ENCODE measurements at regions not wholly inside any gene's neighbourhood (a gene's known extent, or its start where the extent isn't known, plus 50 kb on each side); places are given as distances from the start of the nearest gene placed in this dataset.

GRCh38 chr1:234537236-234537635 lies 58.3 kb upstream of the TARBP1 start:
- 82% methylated on average over 5 of the region's 5 CpGs for whole genome bisulfite sequencing
- TF ChIP-seq HNF4A (conservative IDR thresholded peaks at IDR 0.05): no peak
- no peak for TF ChIP-seq JUND (IDR thresholded peaks at IDR 0.05)
- no peak for TF ChIP-seq NR2F2 (IDR thresholded peaks at IDR 0.05)
- no peak for TF ChIP-seq HNF4G (IDR thresholded peaks at IDR 0.05)
- no peak for TF ChIP-seq ZBTB33 (IDR thresholded peaks at IDR 0.05)
- TF ChIP-seq SP1 (IDR thresholded peaks at IDR 0.05): no peak
- no peak for TF ChIP-seq FOXA1 (IDR thresholded peaks at IDR 0.05)
- TF ChIP-seq YY1 (IDR thresholded peaks at IDR 0.05): no peak
- TF ChIP-seq GABPA (IDR thresholded peaks at IDR 0.05 in 1 of 2, conservative IDR thresholded peaks at IDR 0.05 in 1 of 2): no peak
- no peak for TF ChIP-seq EGR1 (IDR thresholded peaks at IDR 0.05; ENCODE audit: low read depth in 2 of 2)
- no peak for TF ChIP-seq MAX (IDR thresholded peaks at IDR 0.05)
- TF ChIP-seq REST (IDR thresholded peaks at IDR 0.05): no peak
- TF ChIP-seq TAF1 (conservative IDR thresholded peaks at IDR 0.05): no peak
- H3K27me3 ChIP-seq (ENCODE audit: control insufficient read depth in 4 of 4, insufficient read depth in 4 of 4, low read length in 3 of 4): no peaks in the 10 kb centered on the region
- no peak for DNase-seq (ENCODE audit: low spot score)
- H3K4me1 ChIP-seq (ENCODE audit: control insufficient read depth in 4 of 4, insufficient read depth in 4 of 4, low read length in 3 of 4): peaks cover 15 to 73% (median 54%) of the 10 kb centered on the region in 4 donors
- no peaks in the 10 kb centered on the region for H3K36me3 ChIP-seq (ENCODE audit: control insufficient read depth in 4 of 4, insufficient read depth in 3 of 4, low read depth in 1 of 4, low read length in 3 of 4)
- no peak overlapping the region for H3K4me3 ChIP-seq (ENCODE audit: low read depth in 1 of 3, low read length in 3 of 3)
- peak overlapping the region; percentile 92 to 93 for H3K27ac ChIP-seq (ENCODE audit: low read depth in 1 of 2, low read length in 2 of 2)
- peak overlapping the region; percentile 30 to 86 for H3K9ac ChIP-seq (ENCODE audit: low read depth in 1 of 2, low read length in 2 of 2)
- H3K9me3 ChIP-seq (ENCODE audit: control insufficient read depth in 4 of 4, low read length in 3 of 4): no peaks in the 10 kb centered on the region

GRCh38 chr1:234536741-234537140 lies 57.8 kb upstream of the TARBP1 start:
- H3K9ac ChIP-seq (ENCODE audit: low read depth in 1 of 2, low read length in 2 of 2): peak overlapping the region; percentile 30 to 86
- TF ChIP-seq EGR1 (IDR thresholded peaks at IDR 0.05; ENCODE audit: low read depth in 2 of 2) (no peak), GABPA (IDR thresholded peaks at IDR 0.05 in 1 of 2, conservative IDR thresholded peaks at IDR 0.05 in 1 of 2) (no peak), YY1 (IDR thresholded peaks at IDR 0.05) (peak; percentile 46), JUND (IDR thresholded peaks at IDR 0.05) (no peak), RXRA (IDR thresholded peaks at IDR 0.05) (peak in 1 of 2 donors; percentile 21), RAD21 (IDR thresholded peaks at IDR 0.05) (peak in 1 of 2 donors; percentile 8), HNF4A (conservative IDR thresholded peaks at IDR 0.05) (no peak)
- no peak overlapping the region for H3K4me3 ChIP-seq (ENCODE audit: low read depth in 1 of 3, low read length in 3 of 3)
- DNase-seq (ENCODE audit: low spot score): no peak
- WGBS: 53% methylated on average over 12 of the region's 12 CpGs
- peaks cover 15 to 77% (median 57%) of the 10 kb centered on the region in 4 donors for H3K4me1 ChIP-seq (ENCODE audit: control insufficient read depth in 4 of 4, insufficient read depth in 4 of 4, low read length in 3 of 4)
- H3K27ac ChIP-seq (ENCODE audit: low read depth in 1 of 2, low read length in 2 of 2): peak overlapping the region; percentile 92 to 93
- no peaks in the 10 kb centered on the region for H3K27me3 ChIP-seq (ENCODE audit: control insufficient read depth in 4 of 4, insufficient read depth in 4 of 4, low read length in 3 of 4)
- no peaks in the 10 kb centered on the region for H3K36me3 ChIP-seq (ENCODE audit: control insufficient read depth in 4 of 4, insufficient read depth in 3 of 4, low read depth in 1 of 4, low read length in 3 of 4)
- no peaks in the 10 kb centered on the region for H3K9me3 ChIP-seq (ENCODE audit: control insufficient read depth in 4 of 4, low read length in 3 of 4)

Measured in liver (tissue), 7 donors.